SK-N-SH (cell line): ENCODE measurements at regions not wholly inside any gene's neighbourhood (a gene's known extent, or its start where the extent isn't known, plus 50 kb on each side); places are given as distances from the start of the nearest gene placed in this dataset.

Experiments used
- CTCF ChIA-PET: fragments of 300-600, 350-600 bp; formaldehyde crosslinking; extraction: SDS; loops from one replicate; lab custom pipeline; 2021; lab: Yijun Ruan, JAX
- POLR2A ChIA-PET: fragments of 350-600 bp; sonication (Branson Sonifier 250); formaldehyde crosslinking; extraction: SDS; loops from one replicate; lab custom pipeline; 2020; ENCODE audit warnings: antibody characterized with exemption, inconsistent platforms; lab: Yijun Ruan, JAX
- DNase-seq: peaks from one replicate; pipeline ENCODE4 v3.0.0; 2012
- H2AFZ ChIP-seq: fragments of 200-600 bp; sonication (generic); 2 replicates; pipeline ENCODE4 v1.8.1; 2016; ENCODE audit warnings: antibody characterized with exemption, mild to moderate bottlenecking, low read depth
- H3F3A ChIP-seq: fragments of 200-600 bp; sonication (generic); replicated peaks from 2 replicates; pipeline ENCODE3; 2016; ENCODE audit warnings: antibody characterized with exemption, mild to moderate bottlenecking; ENCODE audit not compliant: insufficient read depth
- H3K27ac ChIP-seq, 2 experiments: fragments of 200-500 bp in 1 of 2; fragments of 200-600 bp in 1 of 2; sonication (Bioruptor generic) in 1 of 2; sonication (generic), shearing (Covaris generic) in 1 of 2; 2 replicates each; pipeline versions ENCODE4 v1.5.1 to v1.6.1; 2014 to 2016; ENCODE audit warnings: low read depth in 2 of 2, inconsistent platforms in 1 of 2, low read length in 1 of 2, mild to moderate bottlenecking in 1 of 2, mixed read lengths in 1 of 2
- H3K27me3 ChIP-seq: fragments of 200-600 bp; sonication (generic), shearing (Covaris generic); 2 replicates; pipeline ENCODE4 v1.6.1; 2016; ENCODE audit warnings: mixed run types; ENCODE audit not compliant: insufficient read depth
- H3K36me3 ChIP-seq, 2 experiments: fragments of 200-500 bp in 1 of 2; fragments of 200-600 bp in 1 of 2; sonication (Bioruptor generic) in 1 of 2; sonication (generic) in 1 of 2; replicated peaks in 1 of 2; 2 replicates each; pipeline versions ENCODE3 to v1.5.1; 2014 to 2016; ENCODE audit warnings: low read length in 1 of 2, mild to moderate bottlenecking in 1 of 2; ENCODE audit not compliant: insufficient read depth in 2 of 2, control insufficient read depth in 1 of 2
- H3K4me1 ChIP-seq, 2 experiments: fragments of 200-500 bp in 1 of 2; fragments of 200-600 bp in 1 of 2; sonication (Bioruptor generic) in 1 of 2; sonication (generic), shearing (Covaris generic) in 1 of 2; 2 replicates each; pipeline versions ENCODE4 v1.5.1 to v1.6.1; 2014 to 2016; ENCODE audit warnings: low read depth in 1 of 2, low read length in 1 of 2, mixed run types in 1 of 2; ENCODE audit not compliant: insufficient read depth in 2 of 2, control insufficient read depth in 1 of 2
- H3K4me2 ChIP-seq: fragments of 200-600 bp; sonication (generic), shearing (Covaris generic); 2 replicates; pipeline ENCODE4 v1.6.1; 2017; ENCODE audit warnings: mixed run types
- H3K4me3 ChIP-seq, 2 experiments: fragments of 200-500 bp in 1 of 2; fragments of 200-600 bp in 1 of 2; sonication (Bioruptor generic) in 1 of 2; sonication (generic), shearing (Covaris generic) in 1 of 2; 2 replicates each; pipeline versions ENCODE4 v1.5.1 to v1.8.1; 2014 to 2016; ENCODE audit warnings: low read depth in 2 of 2, inconsistent platforms in 1 of 2, low read length in 1 of 2, mild to moderate bottlenecking in 1 of 2, mixed read lengths in 1 of 2, moderate library complexity in 1 of 2
- H3K79me2 ChIP-seq: fragments of 200-600 bp; sonication (generic); 2 replicates; pipeline ENCODE4 v1.8.1; 2017; ENCODE audit warnings: mild to moderate bottlenecking; ENCODE audit not compliant: insufficient read depth
- H3K9ac ChIP-seq: fragments of 200-600 bp; sonication (generic); 2 replicates; pipeline ENCODE4 v1.6.1; 2017; ENCODE audit warnings: mixed run types
- H3K9me2 ChIP-seq: fragments of 200-600 bp; sonication (generic); 2 replicates; pipeline ENCODE4 v1.6.1; 2017; ENCODE audit warnings: mixed run types
- H3K9me3 ChIP-seq: fragments of 200-600 bp; sonication (generic); 2 replicates; pipeline ENCODE4 v1.6.1; 2017; ENCODE audit warnings: mixed run types, mild to moderate bottlenecking, moderate library complexity
- H4K20me1 ChIP-seq: fragments of 200-600 bp; sonication (generic); 2 replicates; pipeline ENCODE4 v1.6.1; 2017; ENCODE audit warnings: mild to moderate bottlenecking, mixed run types; ENCODE audit not compliant: insufficient read depth
- FOSL2 ChIP-seq: IDR thresholded peaks from 2 replicates; pipeline ENCODE4 v1.4.0; 2012; ENCODE audit warnings: low read depth, mild to moderate bottlenecking, moderate library complexity, borderline replicate concordance
- IRF3 ChIP-seq: fragments of 150-350 bp; IDR thresholded peaks from 2 replicates; pipeline ENCODE4 v1.6.1; 2016; ENCODE audit warnings: mild to moderate bottlenecking, low read depth, low read length
- JUND ChIP-seq: IDR thresholded peaks from 2 replicates; pipeline ENCODE4 v1.4.0; 2012
- NFIC ChIP-seq: IDR thresholded peaks from 2 replicates; pipeline ENCODE4 v1.4.0; 2012; ENCODE audit warnings: borderline replicate concordance
- REST ChIP-seq: IDR thresholded peaks from 2 replicates; pipeline ENCODE4 v1.6.1; 2012; ENCODE audit warnings: mild to moderate bottlenecking, low read depth, low read length, moderate library complexity
- SIN3A ChIP-seq: IDR thresholded peaks from 2 replicates; pipeline ENCODE4 v1.6.1; 2012; ENCODE audit warnings: low read depth, mild to moderate bottlenecking, low read length, moderate library complexity, borderline replicate concordance
- SMC3 ChIP-seq: IDR thresholded peaks from 2 replicates; pipeline ENCODE4 v1.6.1; 2012; ENCODE audit warnings: low read depth, low read length, improper control_type of control experiment
- TAF1 ChIP-seq: IDR thresholded peaks from 2 replicates; pipeline ENCODE4 v1.6.1; 2012; ENCODE audit warnings: low read depth, mild to moderate bottlenecking, low read length, moderate library complexity, borderline replicate concordance
- TCF12 ChIP-seq: IDR thresholded peaks from 2 replicates; pipeline ENCODE4 v1.4.0; 2012
- TEAD4 ChIP-seq: IDR thresholded peaks from 2 replicates; pipeline ENCODE4 v1.4.0; 2012; ENCODE audit warnings: mild to moderate bottlenecking, borderline replicate concordance; ENCODE audit not compliant: insufficient read depth
- USF1 ChIP-seq: IDR thresholded peaks from 2 replicates; pipeline ENCODE4 v1.4.0; 2012; ENCODE audit warnings: low read depth, borderline replicate concordance
- ZBTB33 ChIP-seq: IDR thresholded peaks from 2 replicates; pipeline ENCODE4 v1.4.0; 2012; ENCODE audit warnings: low read depth, borderline replicate concordance
- WGBS: methylation state at CpG from one replicate; pipeline ENCODE4 v1.1.6; 2017; ENCODE audit warnings: low lambda C conversion rate; 5-methylcytosine and 5-hydroxymethylcytosine counted together

GRCh38 chr9:2284770-2285169, 269.6 kb downstream of the SMARCA2 start:
- H3K9me3 ChIP-seq, result no peaks in the 10 kb centered on the region
- no peak for DNase-seq
- ChIA-PET POLR2A (no interaction called here), CTCF (interaction anchor here (1.2 kb wide), 1 partner anchor 12 kb away, joined by 3 read pairs; no protein-coding TSS in a partner anchor)
- no peaks in the 10 kb centered on the region for H3K79me2 ChIP-seq
- no peak for TF ChIP-seq REST
- TF ChIP-seq TAF1, result no peak
- TF ChIP-seq SMC3, result no peak
- TF ChIP-seq IRF3, result no peak
- TF ChIP-seq TEAD4, result no peak
- TF ChIP-seq SIN3A, result no peak
- no peak for TF ChIP-seq JUND
- TF ChIP-seq FOSL2, result no peak
- no peak for TF ChIP-seq NFIC
- TF ChIP-seq TCF12, result no peak
- TF ChIP-seq USF1, result no peak
- TF ChIP-seq ZBTB33, result no peak
- no peak overlapping the region for H3K4me2 ChIP-seq
- H4K20me1 ChIP-seq, result no peaks in the 10 kb centered on the region
- no peaks in the 10 kb centered on the region; a peak in 1 of 4 replicates for H3K4me1 ChIP-seq
- H3K36me3 ChIP-seq, result no peaks in the 10 kb centered on the region
- no peak overlapping the region for H3K4me3 ChIP-seq
- H3K9me2 ChIP-seq, result no peaks in the 10 kb centered on the region
- 11% methylated on average over 1 of the region's 1 CpG for WGBS
- no peak overlapping the region for H3K9ac ChIP-seq
- no peak overlapping the region for H3K27ac ChIP-seq
- H2AFZ ChIP-seq, result no peak overlapping the region
- H3F3A ChIP-seq, result no peaks in the 10 kb centered on the region
- no peaks in the 10 kb centered on the region for H3K27me3 ChIP-seq
